CD14-positive monocyte (primary cell): ENCODE measurements at regions not wholly inside any gene's neighbourhood (a gene's known extent, or its start where the extent isn't known, plus 50 kb on each side); places are given as distances from the start of the nearest gene placed in this dataset.

Experiments
- DNase-seq, 3 donors: peaks; one replicate each; pipeline ENCODE4 v3.0.0-alpha.2; 2011 to 2022
- H2AFZ ChIP-seq: 2 replicates; pipeline ENCODE4 v1.6.0; 2012; ENCODE audit warnings: mild to moderate bottlenecking, low read depth, low read length, inconsistent platforms; ENCODE audit not compliant: insufficient read depth, poor library complexity, severe bottlenecking
- H3K27ac ChIP-seq, 2 donors: 1 replicate in 1 of 2; 2 replicates in 1 of 2; pipeline ENCODE4 v1.5.1; 2012 to 2013; ENCODE audit warnings: low read length in 2 of 2, control low read depth in 1 of 2, inconsistent platforms in 1 of 2, low read depth in 1 of 2, mild to moderate bottlenecking in 1 of 2
- H3K27me3 ChIP-seq, 2 donors: one replicate each; pipeline versions ENCODE4 v1.6.0 to v1.6.1; 2011 to 2013; ENCODE audit warnings: low read length in 2 of 2; ENCODE audit not compliant: control insufficient read depth in 2 of 2, insufficient read depth in 2 of 2
- H3K36me3 ChIP-seq, 2 donors: replicated peaks in 1 of 2; 1 replicate in 1 of 2; 2 replicates in 1 of 2; pipeline versions ENCODE4 v1.5.1 to v1.6.1; 2012 to 2013; ENCODE audit warnings: low read length in 2 of 2, control low read depth in 1 of 2, inconsistent platforms in 1 of 2, mild to moderate bottlenecking in 1 of 2; ENCODE audit not compliant: insufficient read depth in 2 of 2, control insufficient read depth in 1 of 2
- H3K4me1 ChIP-seq, 2 donors: 1 replicate in 1 of 2; 2 replicates in 1 of 2; pipeline versions ENCODE4 v1.5.1 to v1.6.1; 2012 to 2013; ENCODE audit warnings: low read length in 2 of 2, control low read depth in 1 of 2, inconsistent platforms in 1 of 2, mild to moderate bottlenecking in 1 of 2, moderate library complexity in 1 of 2; ENCODE audit not compliant: insufficient read depth in 2 of 2, control insufficient read depth in 1 of 2
- H3K4me2 ChIP-seq: replicated peaks from 2 replicates; pipeline ENCODE3; 2012; ENCODE audit warnings: low read length, moderate library complexity, mild to moderate bottlenecking; ENCODE audit not compliant: poor library complexity, severe bottlenecking; ENCODE audit errors: extremely low read depth
- H3K4me3 ChIP-seq, 3 experiments: fragments of 200-600 bp in 1 of 3; sonication (generic) in 1 of 3; replicated peaks in 1 of 3; 1 replicate in 2 of 3; 2 replicates in 1 of 3; pipeline ENCODE4 v1.5.1; 2011 to 2013; ENCODE audit warnings: low read length in 3 of 3, mild to moderate bottlenecking in 3 of 3, control low read depth in 2 of 3, low read depth in 2 of 3, inconsistent platforms in 1 of 3, moderate library complexity in 1 of 3
- H3K79me2 ChIP-seq: 2 replicates; pipeline ENCODE4 v1.6.0; 2012; ENCODE audit warnings: mild to moderate bottlenecking, control low read depth, inconsistent platforms, low read length, moderate library complexity; ENCODE audit not compliant: insufficient read depth
- H3K9ac ChIP-seq: 2 replicates; pipeline ENCODE4 v1.6.0; 2017; ENCODE audit warnings: low read length, mild to moderate bottlenecking; ENCODE audit not compliant: insufficient read depth, poor library complexity, severe bottlenecking
- H3K9me3 ChIP-seq, 2 donors: replicated peaks in 1 of 2; 1 replicate in 1 of 2; 2 replicates in 1 of 2; pipeline versions ENCODE4 v1.5.1 to v1.6.1; 2012 to 2013; ENCODE audit warnings: low read length in 2 of 2, control low read depth in 1 of 2; ENCODE audit not compliant: control insufficient read depth in 1 of 2, insufficient read depth in 1 of 2
- H4K20me1 ChIP-seq: 2 replicates; pipeline ENCODE4 v1.6.0; 2012; ENCODE audit warnings: mild to moderate bottlenecking, low read length, control low read depth, moderate library complexity; ENCODE audit not compliant: insufficient read depth
- H3K27ac Mint-ChIP-seq, 7 donors: one replicate each; pipeline ENCODE4 v1.8.0; 2020; ENCODE audit warnings: mild to moderate bottlenecking in 7 of 7, mixed read lengths in 7 of 7, moderate library complexity in 6 of 7, inconsistent platforms in 2 of 7
- H3K27me3 Mint-ChIP-seq, 3 donors: one replicate each; pipeline ENCODE4 v1.8.0; 2021 to 2022; ENCODE audit warnings: low read depth in 3 of 3, mild to moderate bottlenecking in 3 of 3, mixed read lengths in 3 of 3, moderate library complexity in 3 of 3, inconsistent platforms in 1 of 3
- H3K36me3 Mint-ChIP-seq, 2 donors: one replicate each; pipeline ENCODE4 v1.8.0; 2020; ENCODE audit warnings: mixed read lengths in 2 of 2, inconsistent platforms in 1 of 2, mild to moderate bottlenecking in 1 of 2
- H3K4me1 Mint-ChIP-seq: one replicate; pipeline ENCODE4 v1.8.0; 2020; ENCODE audit warnings: mild to moderate bottlenecking, mixed read lengths
- H3K4me3 Mint-ChIP-seq, 2 donors: one replicate each; pipeline ENCODE4 v1.8.0; 2020; ENCODE audit warnings: mild to moderate bottlenecking in 2 of 2, mixed read lengths in 2 of 2, moderate library complexity in 1 of 2
- H3K9me3 Mint-ChIP-seq, 7 donors: one replicate each; pipeline ENCODE4 v1.8.0; 2020 to 2022; ENCODE audit warnings: mixed read lengths in 7 of 7, mild to moderate bottlenecking in 6 of 7, moderate library complexity in 6 of 7, inconsistent platforms in 2 of 7
- CTCF ChIP-seq: fragments of 200-600 bp; IDR thresholded peaks from one replicate; pipeline ENCODE4 v1.8.0; 2022; ENCODE audit warnings: antibody characterized with exemption, mild to moderate bottlenecking
- WGBS: methylation state at CpG from one replicate; pipeline ENCODE4 v1.1.5; 2013; ENCODE audit warnings: missing lambda C conversion rate; ENCODE audit not compliant: insufficient coverage; 5-methylcytosine and 5-hydroxymethylcytosine counted together
- intact Hi-C, 2 donors: fragments of 100-400 bp; cut with micrococcal nuclease; formaldehyde crosslinking; loops; one replicate each; pipeline versions ENCODE4 v1.15.0 to v1.15.1; 2023

GRCh38 chr5:2388571-2388970, 362.9 kb downstream of the IRX2 start:
- Mint-ChIP-seq H3K4me1 (no peaks in the 10 kb centered on the region), H3K36me3 (no peaks in the 10 kb centered on the region), H3K9me3 (peaks cover 0 to 9% (median 6%) of the 10 kb centered on the region in 7 donors), H3K4me3 (no peak overlapping the region), H3K27ac (no peak overlapping the region), H3K27me3 (peaks cover 0 to 2% (median 0%) of the 10 kb centered on the region in 3 donors)
- H3K36me3 ChIP-seq = no peaks in the 10 kb centered on the region
- H3K9ac ChIP-seq = no peak overlapping the region
- no peak overlapping the region for H3K4me2 ChIP-seq
- intact Hi-C loops = no loop called here
- no peaks in the 10 kb centered on the region for H3K9me3 ChIP-seq
- no peaks in the 10 kb centered on the region for H3K79me2 ChIP-seq
- no CpG with 5 or more reads among the region's 2 CpGs for WGBS
- H3K27ac ChIP-seq = no peak overlapping the region
- DNase-seq = no peak
- no peak overlapping the region for H2AFZ ChIP-seq
- H3K27me3 ChIP-seq = no peaks in the 10 kb centered on the region
- TF ChIP-seq CTCF = no peak
- H4K20me1 ChIP-seq = no peaks in the 10 kb centered on the region
- H3K4me3 ChIP-seq = no peak overlapping the region
- no peaks in the 10 kb centered on the region for H3K4me1 ChIP-seq

GRCh38 chr5:2387634-2388325, 363.7 kb downstream of the IRX2 start:
- Mint-ChIP-seq H3K36me3 (no peaks in the 10 kb centered on the region), H3K27me3 (peaks cover 0 to 2% (median 0%) of the 10 kb centered on the region in 3 donors), H3K4me3 (no peak overlapping the region), H3K4me1 (no peaks in the 10 kb centered on the region), H3K9me3 (peaks cover 0 to 10% (median 2%) of the 10 kb centered on the region in 7 donors), H3K27ac (peak overlapping the region in 1 of 7 donors; percentile 30)
- Histone ChIP-seq H2AFZ (no peak overlapping the region), H4K20me1 (no peaks in the 10 kb centered on the region), H3K4me1 (no peaks in the 10 kb centered on the region), H3K4me3 (no peak overlapping the region), H3K79me2 (no peaks in the 10 kb centered on the region), H3K27me3 (no peaks in the 10 kb centered on the region), H3K36me3 (no peaks in the 10 kb centered on the region), H3K9me3 (no peaks in the 10 kb centered on the region), H3K9ac (no peak overlapping the region), H3K4me2 (no peak overlapping the region), H3K27ac (no peak overlapping the region)
- intact Hi-C loops = no loop called here
- TF ChIP-seq CTCF = no peak
- no peak for DNase-seq
- 73% methylated on average over 23 of the region's 29 CpGs for WGBS
